H1 (cell line): ENCODE measurements at regions not wholly inside any gene's neighbourhood (a gene's known extent, or its start where the extent isn't known, plus 50 kb on each side); places are given as distances from the start of the nearest gene placed in this dataset.

Source experiments
- CTCF ChIA-PET: fragments of 300-600 bp; sonication (Branson Sonifier 250); formaldehyde crosslinking; loops from one replicate; lab custom pipeline; 2021; ENCODE audit not compliant: partially characterized antibody; lab: Charles Lee
- POLR2A ChIA-PET: fragments of 300-600 bp; sonication (Branson Sonifier 250); formaldehyde crosslinking; loops from one replicate; lab custom pipeline; 2021; ENCODE audit warnings: inconsistent platforms; ENCODE audit not compliant: partially characterized antibody; lab: Charles Lee
- DNase-seq, 2 experiments: peaks; one replicate each; pipeline versions ENCODE4 v3.0.0 to v3.0.0-alpha.2; 2010 to 2022; ENCODE audit warnings: low spot score in 2 of 2, low read depth in 1 of 2, mixed read lengths in 1 of 2
- FAIRE-seq: peaks from 2 replicates; lab custom pipeline; 2011; peaks lifted over from hg19 to GRCh38; lab: Jason Lieb, UNC
- H2AFZ ChIP-seq: 2 replicates; pipeline ENCODE4 v1.8.1; 2012; ENCODE audit warnings: low read length, inconsistent platforms
- H2AK5ac ChIP-seq: 2 replicates; pipeline ENCODE4 v1.6.1; 2013; ENCODE audit warnings: low read depth, low read length
- H2BK120ac ChIP-seq: replicated peaks from 2 replicates; pipeline ENCODE3; 2013; ENCODE audit warnings: low read depth, low read length, inconsistent platforms
- H2BK12ac ChIP-seq: 2 replicates; pipeline ENCODE4 v1.6.1; 2013; ENCODE audit warnings: low read depth, low read length
- H2BK15ac ChIP-seq: 2 replicates; pipeline ENCODE4 v1.6.1; 2013; ENCODE audit warnings: low read length
- H2BK20ac ChIP-seq: 2 replicates; pipeline ENCODE4 v1.6.1; 2013; ENCODE audit warnings: low read length
- H2BK5ac ChIP-seq: 2 replicates; pipeline ENCODE4 v1.6.1; 2013; ENCODE audit warnings: low read depth, low read length
- H3K14ac ChIP-seq: 2 replicates; pipeline ENCODE4 v1.6.1; 2013; ENCODE audit warnings: inconsistent platforms; ENCODE audit not compliant: insufficient read length
- H3K18ac ChIP-seq: 2 replicates; pipeline ENCODE4 v1.6.1; 2013; ENCODE audit warnings: low read length; ENCODE audit errors: extremely low read depth
- H3K23ac ChIP-seq: 2 replicates; pipeline ENCODE4 v1.6.1; 2013; ENCODE audit warnings: inconsistent platforms; ENCODE audit not compliant: insufficient read length
- H3K23me2 ChIP-seq: 2 replicates; pipeline ENCODE4 v1.6.1; 2013; ENCODE audit warnings: low read depth, low read length
- H3K27ac ChIP-seq: 2 replicates; pipeline ENCODE4 v1.6.1; 2011; ENCODE audit warnings: low read depth, low read length, inconsistent platforms
- H3K27me3 ChIP-seq, 4 experiments: replicated peaks in 1 of 4; 1 replicate in 1 of 4; 2 replicates in 3 of 4; pipeline versions ENCODE4 v1.6.1 to v1.8.1; 2011 to 2013; ENCODE audit warnings: low read length in 3 of 4, mild to moderate bottlenecking in 3 of 4, inconsistent platforms in 2 of 4, mixed read lengths in 2 of 4, moderate library complexity in 1 of 4; ENCODE audit not compliant: control insufficient read depth in 3 of 4, insufficient read depth in 3 of 4; ENCODE audit errors: extremely low read depth in 1 of 4
- H3K36me3 ChIP-seq, 4 experiments: 2 replicates each; pipeline versions ENCODE4 v1.6.1 to v1.8.1; 2011 to 2013; ENCODE audit warnings: mild to moderate bottlenecking in 4 of 4, low read length in 3 of 4, moderate library complexity in 2 of 4, control low read depth in 1 of 4, inconsistent platforms in 1 of 4; ENCODE audit not compliant: insufficient read depth in 4 of 4, control insufficient read depth in 2 of 4
- H3K4ac ChIP-seq: replicated peaks from 2 replicates; pipeline ENCODE3; 2013; ENCODE audit warnings: low read length, low read depth, mixed read lengths, inconsistent platforms; ENCODE audit not compliant: insufficient read length
- H3K4me1 ChIP-seq, 4 experiments: replicated peaks in 1 of 4; 1 replicate in 1 of 4; 2 replicates in 3 of 4; pipeline versions ENCODE4 v1.6.1 to v1.8.1; 2011 to 2013; ENCODE audit warnings: low read length in 3 of 4, inconsistent platforms in 2 of 4, mixed read lengths in 1 of 4; ENCODE audit not compliant: insufficient read depth in 4 of 4, control insufficient read depth in 3 of 4
- H3K4me2 ChIP-seq, 2 experiments: 2 replicates each; pipeline versions ENCODE4 v1.6.1 to v1.8.1; 2011 to 2013; ENCODE audit warnings: low read depth in 2 of 2, low read length in 2 of 2, control low read depth in 1 of 2, inconsistent platforms in 1 of 2, mild to moderate bottlenecking in 1 of 2; ENCODE audit not compliant: insufficient read depth in 1 of 2
- H3K4me3 ChIP-seq, 4 experiments: fragments of 200-600, 300-600 bp in 1 of 4; sonication (generic), shearing (Covaris generic), sonication (Bioruptor Twin) in 1 of 4; 2 replicates each; pipeline versions ENCODE4 v1.5.1 to v1.8.1; 2011 to 2016; ENCODE audit warnings: low read length in 4 of 4, low read depth in 3 of 4, control low read depth in 2 of 4, inconsistent platforms in 2 of 4, mild to moderate bottlenecking in 2 of 4, mixed read lengths in 1 of 4, moderate library complexity in 1 of 4; ENCODE audit not compliant: insufficient read depth in 2 of 4; ENCODE audit errors: extremely low read depth in 1 of 4
- H3K56ac ChIP-seq: replicated peaks from 2 replicates; pipeline ENCODE3; 2013; ENCODE audit warnings: low read depth, mild to moderate bottlenecking, mixed read lengths, low read length, inconsistent platforms; ENCODE audit not compliant: insufficient read length
- H3K79me1 ChIP-seq: 2 replicates; pipeline ENCODE4 v1.6.1; 2013; ENCODE audit warnings: low read depth, low read length, control low read depth
- H3K79me2 ChIP-seq, 2 experiments: 2 replicates each; pipeline versions ENCODE4 v1.6.1 to v1.8.1; 2012 to 2013; ENCODE audit warnings: low read length in 2 of 2, mild to moderate bottlenecking in 2 of 2, inconsistent platforms in 1 of 2; ENCODE audit not compliant: insufficient read depth in 2 of 2, control insufficient read depth in 1 of 2
- H3K9ac ChIP-seq, 4 experiments: replicated peaks in 1 of 4; 1 replicate in 1 of 4; 2 replicates in 3 of 4; pipeline versions ENCODE4 v1.6.1 to v1.8.1; 2011 to 2013; ENCODE audit warnings: low read depth in 3 of 4, low read length in 3 of 4, control low read depth in 2 of 4, mild to moderate bottlenecking in 2 of 4, moderate library complexity in 2 of 4, inconsistent platforms in 1 of 4; ENCODE audit errors: extremely low read depth in 1 of 4
- H3K9me3 ChIP-seq, 2 experiments: 2 replicates each; pipeline versions ENCODE4 v1.6.1 to v1.8.1; 2012 to 2013; ENCODE audit warnings: mild to moderate bottlenecking in 2 of 2, moderate library complexity in 2 of 2, control low read depth in 1 of 2, inconsistent platforms in 1 of 2, low read depth in 1 of 2, low read length in 1 of 2, mixed read lengths in 1 of 2; ENCODE audit not compliant: insufficient read depth in 2 of 2
- H4K20me1 ChIP-seq, 2 experiments: replicated peaks in 1 of 2; 2 replicates each; pipeline versions ENCODE3 to v1.8.1; 2011 to 2013; ENCODE audit warnings: inconsistent platforms in 2 of 2, low read length in 2 of 2, mild to moderate bottlenecking in 1 of 2; ENCODE audit not compliant: insufficient read depth in 2 of 2, control insufficient read depth in 1 of 2
- H4K5ac ChIP-seq: 2 replicates; pipeline ENCODE4 v1.6.1; 2013; ENCODE audit warnings: low read length, low read depth, mixed read lengths, inconsistent platforms; ENCODE audit not compliant: insufficient read length
- H4K8ac ChIP-seq: 2 replicates; pipeline ENCODE4 v1.8.0; 2013; ENCODE audit warnings: mild to moderate bottlenecking, moderate library complexity, low read length, inconsistent platforms; ENCODE audit not compliant: insufficient read depth; ENCODE audit errors: extremely low read depth
- H4K91ac ChIP-seq: replicated peaks from 2 replicates; pipeline ENCODE3; 2013; ENCODE audit warnings: low read length, mixed read lengths, inconsistent platforms; ENCODE audit not compliant: insufficient read length
- CBX8 ChIP-seq: fragments of 300-800, 300-1000 bp; sonication (generic); IDR thresholded peaks from 2 replicates; pipeline ENCODE4 v1.7.1; 2016; ENCODE audit warnings: low read depth, low read length, borderline replicate concordance
- CHD1 ChIP-seq: IDR thresholded peaks from 2 replicates; pipeline ENCODE4 v1.6.1; 2012; ENCODE audit warnings: low read depth, low read length, improper control_type of control experiment
- CREB1 ChIP-seq: IDR thresholded peaks from 2 replicates; pipeline ENCODE4 v1.6.1; 2012; ENCODE audit warnings: inconsistent platforms
- EGR1 ChIP-seq: IDR thresholded peaks from 2 replicates; pipeline ENCODE4 v1.6.1; 2011; ENCODE audit warnings: low read depth, low read length, borderline replicate concordance
- EZH2 ChIP-seq: fragments of 200-600 bp; sonication (generic); IDR thresholded peaks from 2 replicates; pipeline ENCODE4 v1.7.1; 2012; ENCODE audit warnings: low read depth, mild to moderate bottlenecking, moderate library complexity, low read length, inconsistent platforms; ENCODE audit not compliant: severe bottlenecking
- MAFK ChIP-seq: IDR thresholded peaks from 2 replicates; pipeline ENCODE4 v1.6.1; 2012; ENCODE audit warnings: low read depth, mild to moderate bottlenecking, improper control_type of control experiment, low read length
- SRF ChIP-seq: IDR thresholded peaks from 2 replicates; pipeline ENCODE4 v1.6.1; 2011; ENCODE audit warnings: mild to moderate bottlenecking, low read depth, low read length, moderate library complexity
- TCF12 ChIP-seq: IDR thresholded peaks from 2 replicates; pipeline ENCODE4 v1.6.1; 2011; ENCODE audit warnings: low read depth, mild to moderate bottlenecking, low read length
- TEAD4 ChIP-seq: IDR thresholded peaks from 2 replicates; pipeline ENCODE4 v1.6.1; 2012; ENCODE audit warnings: low read depth, low read length, inconsistent platforms, mixed read lengths
- WGBS, 2 experiments: shearing (Covaris generic) in 1 of 2; methylation state at CpG; one replicate each; pipeline versions ENCODE4 v1.1.6 to v1.1.7; 2013 to 2015; ENCODE audit warnings: low lambda C conversion rate in 2 of 2, mixed read lengths in 2 of 2, inconsistent platforms in 1 of 2, low coverage in 1 of 2, missing lambda C conversion rate in 1 of 2; ENCODE audit not compliant: insufficient replicate concordance in 2 of 2, insufficient coverage in 1 of 2, insufficient read length in 1 of 2; ENCODE audit errors: extremely low coverage in 1 of 2, missing lambda C conversion rate in 1 of 2; 5-methylcytosine and 5-hydroxymethylcytosine counted together

DNA sequence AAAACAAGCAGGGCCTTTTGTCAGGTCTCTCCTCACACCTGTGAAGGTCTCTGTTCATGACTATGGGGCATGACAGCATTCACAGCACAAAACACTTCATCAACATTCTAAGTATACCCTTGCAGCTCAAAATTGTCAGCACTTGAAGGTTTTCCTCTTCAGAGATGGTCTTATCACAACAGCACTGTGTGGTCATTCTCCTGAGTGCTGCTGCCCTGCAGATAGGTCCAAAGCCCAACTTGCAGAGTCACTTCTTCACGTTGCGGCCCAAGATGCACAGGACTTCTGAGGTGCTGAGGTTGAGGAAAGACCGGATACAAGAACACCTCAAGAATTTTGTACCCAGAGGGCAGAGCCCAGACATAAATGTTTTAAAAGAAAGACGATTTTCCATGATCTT lies 574.5 kb downstream of the UQCRFS1 start:
- CTCF ChIA-PET, result interaction anchor here (1.2 kb wide), 1 partner anchor 241 kb away, joined by 3 read pairs; no protein-coding TSS in a partner anchor
- H3K14ac ChIP-seq, result no peak overlapping the region

More for the DNA sequence above, 574.5 kb downstream of the UQCRFS1 start:
- no peaks in the 10 kb centered on the region; a peak in 1 of 8 replicates for H3K36me3 ChIP-seq
- H3K23me2 ChIP-seq, result no peaks in the 10 kb centered on the region
- FAIRE-seq, result no peak
- H3K9ac ChIP-seq, result no peak overlapping the region
- H2BK5ac ChIP-seq, result no peak overlapping the region
- H2BK12ac ChIP-seq, result no peak overlapping the region
- H3K4ac ChIP-seq, result no peak overlapping the region
- H4K8ac ChIP-seq, result no peak overlapping the region
- H3K56ac ChIP-seq, result no peak overlapping the region
- H3K18ac ChIP-seq, result no peak overlapping the region
- peaks cover 0 to 2% of the 10 kb centered on the region in 2 experiments for H4K20me1 ChIP-seq
- no peaks in the 10 kb centered on the region for H3K9me3 ChIP-seq
- no peak overlapping the region for H3K23ac ChIP-seq
- TF ChIP-seq TCF12 (no peak), TEAD4 (no peak), CHD1 (no peak), EGR1 (no peak), CBX8 (no peak), MAFK (no peak), EZH2 (no peak), CREB1 (no peak), SRF (no peak)
- POLR2A ChIA-PET, result no interaction called here
- no peak overlapping the region for H3K4me2 ChIP-seq
- H2BK15ac ChIP-seq, result no peak overlapping the region
- no peak overlapping the region for H2BK120ac ChIP-seq
- no peak overlapping the region for H4K5ac ChIP-seq
- H3K79me1 ChIP-seq, result no peaks in the 10 kb centered on the region
- no peak overlapping the region for H2AK5ac ChIP-seq
- 92% methylated on average over 4 of the region's 4 CpGs; no CpG with 5 or more reads in 1 of the 2 experiments for WGBS, 2 experiments
- no peak overlapping the region for H3K27ac ChIP-seq
- no peak overlapping the region for H2BK20ac ChIP-seq
- no peaks in the 10 kb centered on the region for H3K79me2 ChIP-seq
- H3K4me1 ChIP-seq, result peaks cover 0 to 2% (median 2%) of the 10 kb centered on the region in 4 experiments; a peak in 5 of 7 replicates
- H3K4me3 ChIP-seq, result no peak overlapping the region
- DNase-seq, result no peak
- H2AFZ ChIP-seq, result no peak overlapping the region
- H3K27me3 ChIP-seq, result no peaks in the 10 kb centered on the region
- H4K91ac ChIP-seq, result no peak overlapping the region
